WTC11 (cell line): ENCODE measurements at regions not wholly inside any gene's neighbourhood (a gene's known extent, or its start where the extent isn't known, plus 50 kb on each side); places are given as distances from the start of the nearest gene placed in this dataset.

Experiments
- ATAC-seq: fragments of 200-7000 bp; cut with Tn5 transposase; 2 replicates; pipeline ENCODE4 v1.10.0; 2021; ENCODE audit warnings: mild to moderate bottlenecking, moderate library complexity
- CTCF ChIA-PET: fragments of 300-600 bp; sonication (Branson Sonifier 250); formaldehyde crosslinking; loops from one replicate; lab custom pipeline; 2021; ENCODE audit warnings: antibody characterized with exemption; lab: Charles Lee
- POLR2A ChIA-PET: fragments of 350-600 bp; sonication (Branson Sonifier 250); formaldehyde crosslinking; loops from one replicate; lab custom pipeline; 2021; ENCODE audit warnings: antibody characterized with exemption; lab: Charles Lee
- DNase-seq: peaks from one replicate; pipeline ENCODE4 v3.0.0; 2021; ENCODE audit warnings: low spot score
- H3K27ac Mint-ChIP-seq: 2 replicates; pipeline ENCODE4 v1.8.0; 2021; ENCODE audit warnings: mixed read lengths
- H3K27me3 Mint-ChIP-seq: 2 replicates; pipeline ENCODE4 v1.8.0; 2021; ENCODE audit warnings: low read depth, mild to moderate bottlenecking, moderate library complexity, mixed read lengths
- H3K36me3 Mint-ChIP-seq: 2 replicates; pipeline ENCODE4 v1.8.0; 2021; ENCODE audit warnings: mixed read lengths
- H3K4me1 Mint-ChIP-seq: 2 replicates; pipeline ENCODE4 v1.8.0; 2022; ENCODE audit warnings: mixed read lengths
- H3K4me3 Mint-ChIP-seq: 2 replicates; pipeline ENCODE4 v1.8.0; 2021; ENCODE audit warnings: mild to moderate bottlenecking, moderate library complexity, mixed read lengths
- H3K9me3 Mint-ChIP-seq: 2 replicates; pipeline ENCODE4 v1.8.0; 2021; ENCODE audit warnings: mixed read lengths
- ESRRA ChIP-seq: sonication (generic); formaldehyde crosslinking; IDR thresholded peaks from 2 replicates; pipeline ENCODE4 v1.8.1; 2022; ENCODE audit warnings: mild to moderate bottlenecking, missing genetic modification reagents, borderline replicate concordance
- GRHL2 ChIP-seq: fragments of 250-450 bp; sonication (Bioruptor Pico); IDR thresholded peaks from 2 replicates; pipeline ENCODE4 v1.8.0; 2022; ENCODE audit warnings: mild to moderate bottlenecking, moderate library complexity; ENCODE audit not compliant: insufficient replicate concordance, severe bottlenecking
- GTF2I ChIP-seq: fragments of 250-450 bp; sonication (Bioruptor Pico); conservative IDR thresholded peaks from 2 replicates; pipeline ENCODE4 v1.4.0; 2021; ENCODE audit warnings: mild to moderate bottlenecking
- KAT7 ChIP-seq: sonication (generic); formaldehyde crosslinking; IDR thresholded peaks from 2 replicates; pipeline ENCODE4 v1.8.1; 2023; ENCODE audit warnings: missing genetic modification reagents, mild to moderate bottlenecking, borderline replicate concordance
- SMAD3 ChIP-seq: sonication (generic); formaldehyde crosslinking; IDR thresholded peaks from 2 replicates; pipeline ENCODE4 v1.8.0; 2022; ENCODE audit warnings: missing genetic modification reagents, mild to moderate bottlenecking, borderline replicate concordance
- SMAD4 ChIP-seq: sonication (generic); formaldehyde crosslinking; IDR thresholded peaks from 2 replicates; pipeline ENCODE4 v1.8.0; 2022; ENCODE audit warnings: mild to moderate bottlenecking, missing genetic modification reagents
- SOX15 ChIP-seq: fragments of 250-450 bp; sonication (Bioruptor Pico); IDR thresholded peaks from 2 replicates; pipeline ENCODE4 v1.9.0; 2021; ENCODE audit warnings: mild to moderate bottlenecking
- ZBTB21 ChIP-seq: sonication (generic); formaldehyde crosslinking; IDR thresholded peaks from 2 replicates; pipeline ENCODE4 v1.8.1; 2023; ENCODE audit warnings: mild to moderate bottlenecking, missing genetic modification reagents, borderline replicate concordance
- ZNF219 ChIP-seq: sonication (generic); formaldehyde crosslinking; IDR thresholded peaks from 2 replicates; pipeline ENCODE4 v1.8.0; 2023; ENCODE audit warnings: missing genetic modification reagents, mild to moderate bottlenecking, borderline replicate concordance
- ZNF671 ChIP-seq: fragments of 250-450 bp; sonication (Bioruptor Pico); IDR thresholded peaks from 2 replicates; pipeline ENCODE4 v1.8.0; 2021; ENCODE audit warnings: mild to moderate bottlenecking
- TF ChIP-seq, protein P1 (sequence below): sonication (generic); formaldehyde crosslinking; IDR thresholded peaks from 2 replicates; pipeline ENCODE4 v1.8.1; 2023; ENCODE audit warnings: mild to moderate bottlenecking, missing genetic modification reagents
- TF ChIP-seq, protein P2 (sequence below): fragments of 250-450 bp; sonication (Bioruptor Pico); IDR thresholded peaks from 2 replicates; pipeline ENCODE4 v1.8.0; 2021; ENCODE audit warnings: mild to moderate bottlenecking
- TF ChIP-seq, protein P3 (sequence below): sonication (generic); formaldehyde crosslinking; IDR thresholded peaks from 2 replicates; pipeline ENCODE4 v1.8.1; 2022; ENCODE audit warnings: missing genetic modification reagents, borderline replicate concordance
- TF ChIP-seq, protein P4 (sequence below): sonication (generic); formaldehyde crosslinking; IDR thresholded peaks from 2 replicates; pipeline ENCODE4 v1.8.1; 2023; ENCODE audit warnings: mild to moderate bottlenecking, missing genetic modification reagents, moderate library complexity
- TF ChIP-seq, protein P5 (sequence below): fragments of 250-450 bp; sonication (Bioruptor Pico); conservative IDR thresholded peaks from 2 replicates; pipeline ENCODE4 v1.9.0; 2021; ENCODE audit warnings: mild to moderate bottlenecking

DNA sequence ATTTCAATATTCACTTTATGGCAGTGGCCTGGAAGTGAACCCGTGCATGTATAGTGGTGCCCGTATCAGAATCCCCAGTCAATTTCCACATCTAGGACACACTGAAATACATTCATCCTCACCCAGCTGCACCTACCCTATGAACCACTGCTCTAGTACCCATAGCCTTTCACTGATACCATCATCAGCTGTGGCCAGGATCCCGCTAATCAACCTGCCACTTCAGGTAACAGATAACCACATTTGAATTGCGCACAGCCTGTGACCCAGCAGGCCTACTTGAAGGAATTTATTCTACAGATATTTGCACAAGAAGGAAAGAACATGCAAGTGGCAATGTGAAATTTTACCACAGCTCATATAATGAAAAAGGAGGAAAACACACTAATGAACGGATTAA is 161.0 kb upstream of the CCDC54 start:
- ATAC-seq (peak; percentile 38), DNase-seq (no peak)
- H3K27me3 Mint-ChIP-seq: no peaks in the 10 kb centered on the region
- no peaks in the 10 kb centered on the region for H3K36me3 Mint-ChIP-seq
- CTCF ChIA-PET: interaction anchor here (0.8 to 1.4 kb wide), 2 partner anchors 11 to 213 kb away, joined by 5 to 7 read pairs; no protein-coding TSS in a partner anchor
- no peak overlapping the region for H3K4me3 Mint-ChIP-seq
- TF ChIP-seq ZNF671 (CRISPR knock-in tag): no peak
- no peak for TF ChIP-seq SMAD4 (CRISPR knock-in tag)
- TF ChIP-seq, protein P1, sequence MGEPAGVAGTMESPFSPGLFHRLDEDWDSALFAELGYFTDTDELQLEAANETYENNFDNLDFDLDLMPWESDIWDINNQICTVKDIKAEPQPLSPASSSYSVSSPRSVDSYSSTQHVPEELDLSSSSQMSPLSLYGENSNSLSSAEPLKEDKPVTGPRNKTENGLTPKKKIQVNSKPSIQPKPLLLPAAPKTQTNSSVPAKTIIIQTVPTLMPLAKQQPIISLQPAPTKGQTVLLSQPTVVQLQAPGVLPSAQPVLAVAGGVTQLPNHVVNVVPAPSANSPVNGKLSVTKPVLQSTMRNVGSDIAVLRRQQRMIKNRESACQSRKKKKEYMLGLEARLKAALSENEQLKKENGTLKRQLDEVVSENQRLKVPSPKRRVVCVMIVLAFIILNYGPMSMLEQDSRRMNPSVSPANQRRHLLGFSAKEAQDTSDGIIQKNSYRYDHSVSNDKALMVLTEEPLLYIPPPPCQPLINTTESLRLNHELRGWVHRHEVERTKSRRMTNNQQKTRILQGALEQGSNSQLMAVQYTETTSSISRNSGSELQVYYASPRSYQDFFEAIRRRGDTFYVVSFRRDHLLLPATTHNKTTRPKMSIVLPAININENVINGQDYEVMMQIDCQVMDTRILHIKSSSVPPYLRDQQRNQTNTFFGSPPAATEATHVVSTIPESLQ (CRISPR knock-in tag): no peak
- TF ChIP-seq ZNF219 (CRISPR knock-in tag): no peak
- TF ChIP-seq, protein P2, sequence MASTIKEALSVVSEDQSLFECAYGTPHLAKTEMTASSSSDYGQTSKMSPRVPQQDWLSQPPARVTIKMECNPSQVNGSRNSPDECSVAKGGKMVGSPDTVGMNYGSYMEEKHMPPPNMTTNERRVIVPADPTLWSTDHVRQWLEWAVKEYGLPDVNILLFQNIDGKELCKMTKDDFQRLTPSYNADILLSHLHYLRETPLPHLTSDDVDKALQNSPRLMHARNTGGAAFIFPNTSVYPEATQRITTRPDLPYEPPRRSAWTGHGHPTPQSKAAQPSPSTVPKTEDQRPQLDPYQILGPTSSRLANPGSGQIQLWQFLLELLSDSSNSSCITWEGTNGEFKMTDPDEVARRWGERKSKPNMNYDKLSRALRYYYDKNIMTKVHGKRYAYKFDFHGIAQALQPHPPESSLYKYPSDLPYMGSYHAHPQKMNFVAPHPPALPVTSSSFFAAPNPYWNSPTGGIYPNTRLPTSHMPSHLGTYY (CRISPR knock-in tag): no peak
- POLR2A ChIA-PET: interaction anchor here (0.5 kb wide), 1 partner anchor 833 kb away, joined by 3 read pairs; no protein-coding TSS in a partner anchor
- H3K27ac Mint-ChIP-seq: peak overlapping the region; percentile 5; the same call in 1 of the 2 replicates
- H3K9me3 Mint-ChIP-seq: peaks cover 15% of the 10 kb centered on the region
- peaks cover 11% of the 10 kb centered on the region for H3K4me1 Mint-ChIP-seq

DNA sequence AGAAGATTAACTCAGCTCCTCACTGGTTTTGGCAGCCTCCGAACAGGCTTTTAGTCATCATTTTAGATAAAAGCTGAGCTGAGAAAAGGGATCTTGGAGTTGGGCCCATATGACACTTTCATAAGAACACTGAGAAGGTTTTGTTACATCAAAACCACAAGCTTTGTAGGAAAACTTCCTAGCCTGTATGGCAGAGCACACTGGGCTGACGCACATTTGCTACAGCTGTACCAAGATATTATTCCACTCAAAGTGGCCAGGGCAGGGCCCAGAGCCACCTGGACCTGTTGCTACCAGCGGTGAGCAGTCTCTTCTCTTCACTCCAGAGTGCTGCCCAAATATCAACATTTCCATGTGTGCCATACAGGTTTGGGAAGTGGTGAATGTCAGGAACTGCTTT is 160.5 kb upstream of the CCDC54 start:
- no peak for ATAC-seq
- Mint-ChIP-seq H3K4me1 (peaks cover 11% of the 10 kb centered on the region), H3K27me3 (no peaks in the 10 kb centered on the region), H3K4me3 (no peak overlapping the region), H3K36me3 (no peaks in the 10 kb centered on the region), H3K9me3 (peaks cover 15% of the 10 kb centered on the region), H3K27ac (no peak overlapping the region)
- ChIA-PET POLR2A (interaction anchor here (0.5 to 0.6 kb wide), 2 partner anchors 333 to 832 kb away, joined by 3 read pairs; no protein-coding TSS in a partner anchor), CTCF (interaction anchor here (0.8 to 1.4 kb wide), 2 partner anchors 11 to 213 kb away, joined by 5 to 7 read pairs; no protein-coding TSS in a partner anchor)
- no peak for DNase-seq
- TF ChIP-seq, protein P3, sequence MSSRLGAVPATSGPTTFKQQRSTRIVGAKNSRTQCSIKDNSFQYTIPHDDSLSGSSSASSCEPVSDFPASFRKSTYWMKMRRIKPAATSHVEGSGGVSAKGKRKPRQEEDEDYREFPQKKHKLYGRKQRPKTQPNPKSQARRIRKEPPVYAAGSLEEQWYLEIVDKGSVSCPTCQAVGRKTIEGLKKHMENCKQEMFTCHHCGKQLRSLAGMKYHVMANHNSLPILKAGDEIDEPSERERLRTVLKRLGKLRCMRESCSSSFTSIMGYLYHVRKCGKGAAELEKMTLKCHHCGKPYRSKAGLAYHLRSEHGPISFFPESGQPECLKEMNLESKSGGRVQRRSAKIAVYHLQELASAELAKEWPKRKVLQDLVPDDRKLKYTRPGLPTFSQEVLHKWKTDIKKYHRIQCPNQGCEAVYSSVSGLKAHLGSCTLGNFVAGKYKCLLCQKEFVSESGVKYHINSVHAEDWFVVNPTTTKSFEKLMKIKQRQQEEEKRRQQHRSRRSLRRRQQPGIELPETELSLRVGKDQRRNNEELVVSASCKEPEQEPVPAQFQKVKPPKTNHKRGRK (CRISPR knock-in tag): no peak
- TF ChIP-seq ZBTB21 (CRISPR knock-in tag): no peak
- TF ChIP-seq, protein P4, sequence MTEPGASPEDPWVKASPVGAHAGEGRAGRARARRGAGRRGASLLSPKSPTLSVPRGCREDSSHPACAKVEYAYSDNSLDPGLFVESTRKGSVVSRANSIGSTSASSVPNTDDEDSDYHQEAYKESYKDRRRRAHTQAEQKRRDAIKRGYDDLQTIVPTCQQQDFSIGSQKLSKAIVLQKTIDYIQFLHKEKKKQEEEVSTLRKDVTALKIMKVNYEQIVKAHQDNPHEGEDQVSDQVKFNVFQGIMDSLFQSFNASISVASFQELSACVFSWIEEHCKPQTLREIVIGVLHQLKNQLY: no peak
- TF ChIP-seq, protein P5, sequence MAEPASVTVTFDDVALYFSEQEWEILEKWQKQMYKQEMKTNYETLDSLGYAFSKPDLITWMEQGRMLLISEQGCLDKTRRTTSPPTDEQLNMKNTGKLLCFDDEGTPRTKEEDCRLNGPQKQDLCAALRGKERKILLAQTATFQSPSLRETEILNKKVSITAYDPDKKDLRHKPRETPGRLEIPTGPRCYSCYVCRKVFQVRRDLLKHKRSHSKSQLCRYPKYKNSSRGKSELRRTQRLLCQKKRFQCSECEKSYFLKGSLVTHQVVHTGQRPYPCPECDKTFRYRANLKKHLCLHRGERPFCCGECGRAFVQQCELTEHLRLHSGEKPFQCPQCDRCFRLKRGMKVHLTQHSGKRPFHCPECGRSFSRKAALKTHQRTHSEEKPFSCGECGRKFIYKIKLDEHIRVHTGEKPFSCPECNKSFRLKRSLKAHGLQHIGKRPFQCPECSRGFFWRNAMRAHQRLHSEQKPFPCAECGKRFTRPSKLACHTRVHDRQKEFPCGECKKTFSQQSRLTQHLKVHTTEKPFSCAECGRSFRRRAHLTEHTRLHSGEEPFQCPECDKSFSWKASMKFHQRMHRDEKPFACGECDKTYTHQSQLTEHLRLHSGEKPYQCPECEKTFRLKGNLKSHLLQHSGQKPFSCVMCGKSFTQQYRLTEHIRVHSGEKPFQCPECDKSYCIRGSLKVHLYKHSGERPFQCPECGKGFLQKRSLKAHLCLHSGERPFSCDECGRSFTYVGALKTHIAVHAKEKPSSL: no peak
- TF ChIP-seq GTF2I: no peak
- TF ChIP-seq SOX15 (CRISPR knock-in tag): no peak

DNA sequence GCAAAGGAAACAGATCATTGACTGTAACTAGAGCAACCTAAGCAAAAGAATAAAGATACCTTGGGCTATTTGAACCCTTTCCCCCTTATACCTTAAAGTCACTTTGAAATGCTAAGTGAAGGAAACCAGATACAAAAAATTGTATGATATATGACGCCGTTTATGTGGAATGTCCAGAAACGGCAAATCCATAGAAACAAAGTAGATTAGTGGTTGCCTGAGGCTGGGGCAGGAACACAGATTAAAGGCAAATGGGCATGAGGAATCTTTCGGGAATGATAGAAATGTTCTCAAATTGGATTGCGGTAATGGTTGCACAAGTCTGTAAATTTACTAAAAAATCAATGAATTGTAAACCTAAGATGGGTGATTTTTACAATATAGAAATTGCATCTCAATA is 160.1 kb upstream of the CCDC54 start:
- no peak overlapping the region for H3K27ac Mint-ChIP-seq
- H3K36me3 Mint-ChIP-seq: no peaks in the 10 kb centered on the region
- ChIA-PET POLR2A (interaction anchor here (0.6 kb wide), 1 partner anchor 333 kb away, joined by 3 read pairs; no protein-coding TSS in a partner anchor), CTCF (interaction anchor here (1.4 kb wide), 1 partner anchor 12 kb away, joined by 7 read pairs; no protein-coding TSS in a partner anchor)
- H3K4me3 Mint-ChIP-seq: no peak overlapping the region
- H3K9me3 Mint-ChIP-seq: peaks cover 15% of the 10 kb centered on the region
- TF ChIP-seq ESRRA (CRISPR knock-in tag): no peak
- no peak for TF ChIP-seq GRHL2 (CRISPR knock-in tag)
- TF ChIP-seq KAT7 (CRISPR knock-in tag): no peak
- TF ChIP-seq, protein P4: no peak
- no peak for TF ChIP-seq GTF2I
- TF ChIP-seq SMAD3 (CRISPR knock-in tag): no peak
- TF ChIP-seq, protein P5: no peak
- no peaks in the 10 kb centered on the region for H3K27me3 Mint-ChIP-seq
- DNase-seq: no peak
- H3K4me1 Mint-ChIP-seq: peaks cover 11% of the 10 kb centered on the region
- ATAC-seq: no peak
